HepG2 (cell line): ENCODE measurements at regions not wholly inside any gene's neighbourhood (a gene's known extent, or its start where the extent isn't known, plus 50 kb on each side); places are given as distances from the start of the nearest gene placed in this dataset.
"Not testable (repeated sequence)": the region's sequence is repeated elsewhere in the genome, so short reads cannot be mapped to it uniquely, and the experiment has no call there.

Experiments
- ATAC-seq: fragments of 200-7000 bp; cut with Tn5 transposase; 3 replicates; pipeline ENCODE4 v1.9.1; 2020; ENCODE audit warnings: mild to moderate bottlenecking, moderate library complexity
- BruUV-seq: library from RNA; stranded (reverse); fragments of 400-500 nt; replicated peaks from 2 replicates; lab custom pipeline; 2021; lab: Mats Ljungman, UMichigan
- CTCF ChIA-PET: fragments of 300-600 bp; formaldehyde crosslinking; extraction: SDS; loops from one replicate; lab custom pipeline; 2021; ENCODE audit warnings: low total read pairs, inconsistent platforms, low intra/inter-chr PET ratio; lab: Yijun Ruan, JAX
- POLR2A ChIA-PET: fragments of 350-600 bp; sonication (Branson Sonifier 250); formaldehyde crosslinking; loops from one replicate; lab custom pipeline; 2020; ENCODE audit warnings: antibody characterized with exemption, inconsistent platforms; lab: Yijun Ruan, JAX
- DNase-seq: peaks from one replicate; pipeline ENCODE4 v3.0.0-alpha.2; 2015; ENCODE audit warnings: low spot score
- FAIRE-seq: peaks from 3 replicates; lab custom pipeline; 2011; peaks lifted over from hg19 to GRCh38; lab: Jason Lieb, UNC
- H2AFZ ChIP-seq: one replicate; pipeline ENCODE4 v1.6.1; 2011; ENCODE audit warnings: low read length, inconsistent platforms
- H3K27ac ChIP-seq: fragments of 300-600 bp; 3 replicates; pipeline ENCODE4 v1.8.0; 2011; ENCODE audit warnings: mixed run types, mild to moderate bottlenecking, mixed read lengths, low read length, inconsistent platforms; ENCODE audit not compliant: insufficient read depth; ENCODE audit errors: extremely low read length
- H3K27me3 ChIP-seq, 2 experiments: fragments of 200-600 bp in 1 of 2; 2 replicates in 1 of 2; 3 replicates in 1 of 2; pipeline versions ENCODE4 v1.6.0 to v1.8.0; 2011; ENCODE audit warnings: low read length in 2 of 2, mild to moderate bottlenecking in 2 of 2, moderate library complexity in 2 of 2, inconsistent platforms in 1 of 2; ENCODE audit not compliant: insufficient read depth in 2 of 2, control insufficient read depth in 1 of 2
- H3K36me3 ChIP-seq, 2 experiments: fragments of 200-600 bp in 1 of 2; replicated peaks in 1 of 2; 2 replicates in 1 of 2; 3 replicates in 1 of 2; pipeline versions ENCODE4 v1.5.1 to v1.8.0; 2011; ENCODE audit warnings: low read length in 2 of 2, inconsistent platforms in 1 of 2; ENCODE audit not compliant: insufficient read depth in 2 of 2, control insufficient read depth in 1 of 2
- H3K4me1 ChIP-seq: 2 replicates; pipeline ENCODE4 v1.5.1; 2012; ENCODE audit warnings: low read length, inconsistent platforms; ENCODE audit not compliant: insufficient read depth
- H3K4me2 ChIP-seq: 2 replicates; pipeline ENCODE4 v1.6.0; 2011; ENCODE audit warnings: low read depth, low read length, inconsistent platforms
- H3K4me3 ChIP-seq, 3 experiments: fragments of 200-600 bp in 1 of 3; sonication (generic), shearing (Covaris generic) in 1 of 3; replicated peaks in 1 of 3; 2 replicates each; pipeline ENCODE4 v1.5.1; 2011 to 2016; ENCODE audit warnings: low read length in 3 of 3, inconsistent platforms in 2 of 3, low read depth in 2 of 3, mild to moderate bottlenecking in 2 of 3, control low read depth in 1 of 3, mixed read lengths in 1 of 3; ENCODE audit not compliant: insufficient read depth in 1 of 3
- H3K79me2 ChIP-seq: one replicate; pipeline ENCODE4 v1.6.1; 2011; ENCODE audit warnings: low read length, inconsistent platforms; ENCODE audit not compliant: insufficient read depth
- H3K9ac ChIP-seq: 2 replicates; pipeline ENCODE4 v1.6.0; 2011; ENCODE audit warnings: mild to moderate bottlenecking, low read depth, low read length, inconsistent platforms; ENCODE audit not compliant: insufficient read depth
- H3K9me3 ChIP-seq: 2 replicates; pipeline ENCODE4 v1.5.1; 2012; ENCODE audit warnings: mild to moderate bottlenecking, low read length
- H4K20me1 ChIP-seq: 2 replicates; pipeline ENCODE4 v1.6.0; 2011; ENCODE audit warnings: inconsistent platforms, mild to moderate bottlenecking, low read length, moderate library complexity; ENCODE audit not compliant: insufficient read depth
- EP300 ChIP-seq, 3 experiments: sonication (generic) in 1 of 3; formaldehyde crosslinking in 1 of 3; IDR thresholded peaks; 2 replicates each; pipeline versions ENCODE4 v1.5.1 to v1.6.1; 2011 to 2020; ENCODE audit warnings: low read depth in 2 of 3, low read length in 2 of 3, borderline replicate concordance in 1 of 3, improper control_type of control experiment in 1 of 3, mild to moderate bottlenecking in 1 of 3, missing genetic modification reagents in 1 of 3, moderate library complexity in 1 of 3
- HDAC6 ChIP-seq: fragments of 200-600 bp; sonication (generic); IDR thresholded peaks from 2 replicates; pipeline ENCODE4 v1.7.0; 2017; ENCODE audit warnings: mild to moderate bottlenecking, antibody characterized with exemption, low read length, low read depth
- SOX13 ChIP-seq, 3 experiments: fragments of 450-650 bp in 1 of 3; sonication (generic) in 1 of 3; formaldehyde crosslinking in 1 of 3; IDR thresholded peaks in 2 of 3; conservative IDR thresholded peaks in 1 of 3; 2 replicates each; pipeline versions ENCODE4 v1.5.0 to v1.6.1; 2016 to 2020; ENCODE audit warnings: antibody characterized with exemption in 1 of 3, mild to moderate bottlenecking in 1 of 3, missing compliant biosample characterization in 1 of 3, missing genetic modification reagents in 1 of 3, moderate library complexity in 1 of 3
- SP5 ChIP-seq: IDR thresholded peaks from 2 replicates; pipeline ENCODE4 v1.6.1; 2016; ENCODE audit warnings: low read depth, borderline replicate concordance
- ZC3H13 ChIP-seq: sonication (generic); formaldehyde crosslinking; IDR thresholded peaks from 2 replicates; pipeline ENCODE4 v1.8.1; 2023; ENCODE audit warnings: mild to moderate bottlenecking, missing genetic modification reagents, moderate library complexity
- ZNF263 ChIP-seq: sonication (generic); formaldehyde crosslinking; IDR thresholded peaks from 2 replicates; pipeline ENCODE4 v1.4.0; 2020; ENCODE audit warnings: missing genetic modification reagents
- ZNF737 ChIP-seq: sonication (generic); formaldehyde crosslinking; IDR thresholded peaks from 2 replicates; pipeline ENCODE4 v1.5.0; 2020; ENCODE audit warnings: missing genetic modification reagents, mild to moderate bottlenecking, borderline replicate concordance
- WGBS: methylation state at CpG from one replicate; pipeline ENCODE4 v1.1.6; 2017; ENCODE audit warnings: low lambda C conversion rate; 5-methylcytosine and 5-hydroxymethylcytosine counted together
- in situ Hi-C: cut with HindIII; loops from 2 replicates; pipeline ENCODE4 v1.10.0; 2017; ENCODE audit warnings: low pct_unique_long_range_greater_than_20kb; ENCODE audit not compliant: extremely low pct_ligation_motif_present
- intact Hi-C: fragments of 100-400 bp; cut with micrococcal nuclease; formaldehyde crosslinking; loops from one replicate; pipeline ENCODE4 v1.10.0; 2022; ENCODE audit not compliant: unreplicated experiment
- TF ChIP-seq, protein P1 (sequence below): sonication (generic); formaldehyde crosslinking; IDR thresholded peaks from 2 replicates; pipeline ENCODE4 v1.4.0; 2020; ENCODE audit warnings: mild to moderate bottlenecking, missing genetic modification reagents, borderline replicate concordance
- TF ChIP-seq, protein P2 (sequence below): sonication (generic); formaldehyde crosslinking; IDR thresholded peaks from 2 replicates; pipeline ENCODE4 v1.5.0; 2020; ENCODE audit warnings: mild to moderate bottlenecking, low read depth, missing genetic modification reagents, borderline replicate concordance
- TF ChIP-seq, protein P3 (sequence below): sonication (generic); formaldehyde crosslinking; IDR thresholded peaks from 2 replicates; pipeline ENCODE4 v1.4.0; 2020; ENCODE audit warnings: mild to moderate bottlenecking, missing genetic modification reagents

DNA sequence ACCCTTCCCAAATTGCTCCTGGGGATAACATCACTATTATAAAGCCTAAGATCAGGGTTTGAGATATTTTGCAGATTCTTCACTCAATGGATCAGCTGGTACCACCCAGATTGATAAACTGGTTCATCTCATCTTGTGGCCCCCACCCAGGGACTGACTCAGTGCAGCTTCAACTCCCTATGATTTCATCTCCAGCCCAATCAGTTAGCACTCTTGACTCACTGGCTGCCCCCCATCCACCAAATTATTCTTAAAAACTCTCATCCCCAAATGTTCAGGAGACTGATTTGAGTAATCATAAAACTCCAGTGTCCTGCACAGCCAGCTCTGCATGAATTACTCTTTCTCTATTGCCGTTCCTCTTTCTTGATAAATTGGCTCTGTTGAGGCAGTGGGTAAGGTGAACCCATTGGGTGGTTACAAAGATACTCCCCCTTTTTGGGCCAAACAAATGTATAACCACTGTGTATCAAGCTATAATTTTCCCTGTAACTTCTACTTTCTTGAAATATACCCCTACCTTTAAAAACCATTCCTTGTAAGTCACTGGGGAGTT lies 263.3 kb upstream of the IL12B start:
- WGBS: 0% methylated on average over 1 of the region's 1 CpG
- Histone ChIP-seq H3K4me2 (no peak overlapping the region), H3K4me1 (no peaks in the 10 kb centered on the region), H2AFZ (no peak overlapping the region), H3K4me3 (no peak overlapping the region), H3K79me2 (no peaks in the 10 kb centered on the region), H3K27ac (no peak overlapping the region), H3K27me3 (no peaks in the 10 kb centered on the region), H3K9me3 (no peaks in the 10 kb centered on the region), H3K36me3 (no peaks in the 10 kb centered on the region), H3K9ac (no peak overlapping the region), H4K20me1 (no peaks in the 10 kb centered on the region)
- FAIRE-seq (no peak), DNase-seq (no peak), ATAC-seq (no peak)
- in situ Hi-C loops (no loop called here), intact Hi-C loops (no loop called here)
- CTCF ChIA-PET: no interaction called here
- POLR2A ChIA-PET: no interaction called here
- no TSS peak for BruUV-seq
- TF ChIP-seq EP300 (IDR thresholded peaks at IDR 0.05; ENCODE audit: low read depth in 2 of 2, low read length in 2 of 2) (no peak), EP300 (CRISPR knock-in tag; IDR thresholded peaks at IDR 0.05; ENCODE audit: borderline replicate concordance) (no peak), HDAC6 (no peak), ZNF263 (CRISPR knock-in tag) (no peak), SP5 (CRISPR knock-in tag) (no peak), ZC3H13 (CRISPR knock-in tag) (no peak), SOX13 (IDR thresholded peaks at IDR 0.05) (no peak), SOX13 (CRISPR knock-in tag; conservative IDR thresholded peaks at IDR 0.05 in 1 of 2, IDR thresholded peaks at IDR 0.05 in 1 of 2) (no peak), ZNF737 (CRISPR knock-in tag) (no peak)
- TF ChIP-seq, protein P1, sequence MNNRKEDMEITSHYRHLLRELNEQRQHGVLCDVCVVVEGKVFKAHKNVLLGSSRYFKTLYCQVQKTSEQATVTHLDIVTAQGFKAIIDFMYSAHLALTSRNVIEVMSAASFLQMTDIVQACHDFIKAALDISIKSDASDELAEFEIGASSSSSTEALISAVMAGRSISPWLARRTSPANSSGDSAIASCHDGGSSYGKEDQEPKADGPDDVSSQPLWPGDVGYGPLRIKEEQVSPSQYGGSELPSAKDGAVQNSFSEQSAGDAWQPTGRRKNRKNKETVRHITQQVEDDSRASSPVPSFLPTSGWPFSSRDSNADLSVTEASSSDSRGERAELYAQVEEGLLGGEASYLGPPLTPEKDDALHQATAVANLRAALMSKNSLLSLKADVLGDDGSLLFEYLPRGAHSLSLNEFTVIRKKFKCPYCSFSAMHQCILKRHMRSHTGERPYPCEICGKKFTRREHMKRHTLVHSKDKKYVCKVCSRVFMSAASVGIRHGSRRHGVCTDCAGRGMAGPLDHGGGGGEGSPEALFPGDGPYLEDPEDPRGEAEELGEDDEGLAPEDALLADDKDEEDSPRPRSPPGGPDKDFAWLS (CRISPR knock-in tag): no peak
- TF ChIP-seq, protein P2, sequence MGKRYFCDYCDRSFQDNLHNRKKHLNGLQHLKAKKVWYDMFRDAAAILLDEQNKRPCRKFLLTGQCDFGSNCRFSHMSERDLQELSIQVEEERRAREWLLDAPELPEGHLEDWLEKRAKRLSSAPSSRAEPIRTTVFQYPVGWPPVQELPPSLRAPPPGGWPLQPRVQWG (CRISPR knock-in tag): no peak
- TF ChIP-seq, protein P3, sequence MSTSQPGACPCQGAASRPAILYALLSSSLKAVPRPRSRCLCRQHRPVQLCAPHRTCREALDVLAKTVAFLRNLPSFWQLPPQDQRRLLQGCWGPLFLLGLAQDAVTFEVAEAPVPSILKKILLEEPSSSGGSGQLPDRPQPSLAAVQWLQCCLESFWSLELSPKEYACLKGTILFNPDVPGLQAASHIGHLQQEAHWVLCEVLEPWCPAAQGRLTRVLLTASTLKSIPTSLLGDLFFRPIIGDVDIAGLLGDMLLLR (CRISPR knock-in tag): no peak

DNA sequence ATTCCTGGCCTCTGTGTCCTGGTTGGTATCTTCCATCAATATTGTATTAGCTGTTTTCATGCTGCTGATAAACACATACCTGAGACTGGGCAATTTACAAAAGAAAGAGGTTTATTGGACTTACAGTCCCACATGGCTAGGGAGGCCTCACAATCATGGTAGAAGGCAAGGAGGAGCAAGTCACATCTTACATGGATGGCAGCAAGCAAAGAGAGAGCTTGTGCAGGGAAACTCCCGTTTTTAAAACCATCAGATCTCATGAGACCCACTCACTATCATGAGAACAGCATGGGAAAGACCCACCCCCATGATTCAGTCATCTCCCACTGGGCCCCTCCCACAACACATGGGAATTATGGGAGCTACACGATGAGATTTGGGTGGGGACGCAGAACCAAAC lies 265.3 kb upstream of the IL12B start:
- 33% methylated on average over 3 of the region's 3 CpGs for WGBS
- POLR2A ChIA-PET, intact Hi-C loops, H4K20me1 ChIP-seq, H3K4me2 ChIP-seq, H3K9ac ChIP-seq, H3K36me3 ChIP-seq, H2AFZ ChIP-seq, H3K79me2 ChIP-seq, in situ Hi-C loops, H3K4me3 ChIP-seq, H3K4me1 ChIP-seq, H3K9me3 ChIP-seq, H3K27ac ChIP-seq, ATAC-seq, FAIRE-seq, BruUV-seq, DNase-seq, H3K27me3 ChIP-seq, CTCF ChIA-PET: not testable (repeated sequence)
